H9 (cell line): ENCODE measurements at regions not wholly inside any gene's neighbourhood (a gene's known extent, or its start where the extent isn't known, plus 50 kb on each side); places are given as distances from the start of the nearest gene placed in this dataset.

Source experiments
- DNase-seq: peaks from one replicate; pipeline ENCODE4 v3.0.0-alpha.2; 2017
- H2AFZ ChIP-seq: one replicate; pipeline ENCODE4 v1.6.1; 2013; ENCODE audit warnings: mild to moderate bottlenecking, low read length, control low read depth, moderate library complexity
- H2AK5ac ChIP-seq: 2 replicates; pipeline ENCODE4 v1.6.1; 2013; ENCODE audit warnings: low read length, control low read depth, mixed read lengths; ENCODE audit not compliant: insufficient read length
- H2BK120ac ChIP-seq: one replicate; pipeline ENCODE4 v1.6.1; 2013; ENCODE audit warnings: low read depth, mild to moderate bottlenecking, low read length, control low read depth, inconsistent platforms; ENCODE audit not compliant: poor library complexity, severe bottlenecking
- H2BK12ac ChIP-seq: 2 replicates; pipeline ENCODE4 v1.6.1; 2013; ENCODE audit warnings: low read length, control low read depth, mixed read lengths, low read depth; ENCODE audit not compliant: insufficient read length
- H2BK15ac ChIP-seq: 2 replicates; pipeline ENCODE4 v1.6.1; 2013; ENCODE audit warnings: low read depth, low read length, control low read depth
- H2BK20ac ChIP-seq: one replicate; pipeline ENCODE4 v1.6.1; 2013; ENCODE audit warnings: low read depth, mild to moderate bottlenecking, low read length, control low read depth, inconsistent platforms; ENCODE audit not compliant: poor library complexity, severe bottlenecking
- H2BK5ac ChIP-seq: 2 replicates; pipeline ENCODE4 v1.6.1; 2013; ENCODE audit warnings: low read length, control low read depth, mixed read lengths; ENCODE audit not compliant: insufficient read length
- H3K14ac ChIP-seq: 2 replicates; pipeline ENCODE4 v1.6.1; 2013; ENCODE audit warnings: low read length, control low read depth; ENCODE audit not compliant: insufficient read depth
- H3K18ac ChIP-seq: 2 replicates; pipeline ENCODE4 v1.6.1; 2013; ENCODE audit warnings: low read depth, mild to moderate bottlenecking, mixed read lengths, low read length, control low read depth; ENCODE audit not compliant: insufficient read length
- H3K23ac ChIP-seq: 2 replicates; pipeline ENCODE4 v1.6.1; 2013; ENCODE audit warnings: low read length, control low read depth, mixed read lengths, low read depth; ENCODE audit not compliant: insufficient read length
- H3K23me2 ChIP-seq: 2 replicates; pipeline ENCODE4 v1.6.1; 2013; ENCODE audit warnings: low read depth, mild to moderate bottlenecking, mixed read lengths, low read length, control low read depth; ENCODE audit not compliant: insufficient read length, poor library complexity, severe bottlenecking
- H3K27ac ChIP-seq: 2 replicates; pipeline ENCODE4 v1.5.1; 2013; ENCODE audit warnings: low read length, control low read depth, mixed read lengths, low read depth; ENCODE audit not compliant: insufficient read length
- H3K27me3 ChIP-seq: 2 replicates; pipeline ENCODE4 v1.6.1; 2013; ENCODE audit warnings: low read length, control low read depth, inconsistent platforms; ENCODE audit not compliant: insufficient read depth
- H3K4ac ChIP-seq: 2 replicates; pipeline ENCODE4 v1.6.1; 2013; ENCODE audit warnings: low read depth, mild to moderate bottlenecking, control low read depth, inconsistent platforms, low read length, moderate library complexity
- H3K4me1 ChIP-seq: 2 replicates; pipeline ENCODE4 v1.6.1; 2013; ENCODE audit warnings: low read length, control low read depth, inconsistent platforms; ENCODE audit not compliant: insufficient read depth
- H3K4me2 ChIP-seq: 2 replicates; pipeline ENCODE4 v1.6.1; 2013; ENCODE audit warnings: low read length, control low read depth, mixed read lengths; ENCODE audit not compliant: insufficient read length, insufficient read depth
- H3K56ac ChIP-seq: 2 replicates; pipeline ENCODE4 v1.6.1; 2013; ENCODE audit warnings: low read depth, mild to moderate bottlenecking, mixed read lengths, low read length, control low read depth; ENCODE audit not compliant: insufficient read length
- H3K79me1 ChIP-seq: 2 replicates; pipeline ENCODE4 v1.6.1; 2013; ENCODE audit warnings: low read depth, mild to moderate bottlenecking, moderate library complexity, low read length, control low read depth, inconsistent platforms; ENCODE audit not compliant: insufficient read depth, poor library complexity, severe bottlenecking
- H3K79me2 ChIP-seq: 2 replicates; pipeline ENCODE4 v1.6.1; 2013; ENCODE audit warnings: low read length, control low read depth, inconsistent platforms; ENCODE audit not compliant: insufficient read depth
- H3K9ac ChIP-seq: 2 replicates; pipeline ENCODE4 v1.6.1; 2013; ENCODE audit warnings: low read length, control low read depth, mixed read lengths; ENCODE audit not compliant: insufficient read length; ENCODE audit errors: extremely low read depth
- H3K9me3 ChIP-seq: one replicate; pipeline ENCODE4 v1.6.1; 2013; ENCODE audit warnings: low read depth, low read length, inconsistent platforms; ENCODE audit not compliant: control insufficient read depth
- H3T11ph ChIP-seq: one replicate; pipeline ENCODE4 v1.6.1; 2013; ENCODE audit warnings: mild to moderate bottlenecking, low read length, control low read depth, inconsistent platforms
- H4K20me1 ChIP-seq: one replicate; pipeline ENCODE4 v1.6.1; 2013; ENCODE audit not compliant: control insufficient read depth, insufficient read length, insufficient read depth
- H4K5ac ChIP-seq: 2 replicates; pipeline ENCODE4 v1.6.1; 2013; ENCODE audit warnings: low read depth, mild to moderate bottlenecking, mixed read lengths, low read length, control low read depth; ENCODE audit not compliant: insufficient read length
- H4K8ac ChIP-seq: replicated peaks from 2 replicates; pipeline ENCODE4 v1.6.1; 2013; ENCODE audit warnings: low read length, control low read depth, mixed read lengths, low read depth; ENCODE audit not compliant: insufficient read length
- H4K91ac ChIP-seq: 2 replicates; pipeline ENCODE4 v1.6.1; 2013; ENCODE audit warnings: low read depth, mild to moderate bottlenecking, moderate library complexity, mixed read lengths, low read length, control low read depth; ENCODE audit not compliant: insufficient read length
- H3K27ac Mint-ChIP-seq, 3 experiments: 2 replicates in 2 of 3; 3 replicates in 1 of 3; pipeline ENCODE4 v1.8.0; 2020 to 2021; ENCODE audit warnings: mixed read lengths in 3 of 3, mild to moderate bottlenecking in 1 of 3, moderate library complexity in 1 of 3
- H3K27me3 Mint-ChIP-seq: 2 replicates; pipeline ENCODE4 v1.8.0; 2021; ENCODE audit warnings: low read depth, mild to moderate bottlenecking, moderate library complexity, mixed read lengths
- H3K36me3 Mint-ChIP-seq, 3 experiments: 2 replicates in 2 of 3; 3 replicates in 1 of 3; pipeline ENCODE4 v1.8.0; 2020 to 2021; ENCODE audit warnings: low read depth in 3 of 3, mixed read lengths in 3 of 3; ENCODE audit not compliant: insufficient read depth in 1 of 3
- H3K4me1 Mint-ChIP-seq, 2 experiments: 2 replicates each; pipeline ENCODE4 v1.8.0; 2020; ENCODE audit warnings: mixed read lengths in 2 of 2
- H3K4me3 Mint-ChIP-seq, 2 experiments: 2 replicates in 1 of 2; 3 replicates in 1 of 2; pipeline ENCODE4 v1.8.0; 2020 to 2021; ENCODE audit warnings: mild to moderate bottlenecking in 2 of 2, mixed read lengths in 2 of 2, moderate library complexity in 1 of 2
- H3K9me3 Mint-ChIP-seq, 2 experiments: 2 replicates in 1 of 2; 3 replicates in 1 of 2; pipeline ENCODE4 v1.8.0; 2020; ENCODE audit warnings: mild to moderate bottlenecking in 2 of 2, mixed read lengths in 2 of 2, moderate library complexity in 1 of 2
- CTCF ChIP-seq: fragments of 200-600 bp; sonication (generic); conservative IDR thresholded peaks from 3 replicates; pipeline ENCODE4 v1.8.0; 2021; ENCODE audit warnings: antibody characterized with exemption, mild to moderate bottlenecking
- WGBS: extraction: QIAGEN DNeasy Blood & Tissue Kit; methylation state at CpG from one replicate; pipeline ENCODE4 v1.1.7; 2013; ENCODE audit warnings: missing lambda C conversion rate, low lambda C conversion rate, mixed read lengths; ENCODE audit not compliant: insufficient read length; ENCODE audit errors: extremely low coverage; 5-methylcytosine and 5-hydroxymethylcytosine counted together

- no peak overlapping the region for H4K5ac ChIP-seq
- no peak overlapping the region for H3K27ac ChIP-seq
- TF ChIP-seq CTCF = no peak
- H3K27me3 ChIP-seq = no peaks in the 10 kb centered on the region
- no peak overlapping the region for H3K23ac ChIP-seq
- no peak overlapping the region for H3K14ac ChIP-seq
- Mint-ChIP-seq H3K27ac (no peak overlapping the region), H3K4me3 (no peak overlapping the region), H3K4me1 (peaks cover 5 to 6% of the 10 kb centered on the region in 2 experiments), H3K27me3 (peaks cover 4% of the 10 kb centered on the region; the same call in 1 of the 2 replicates), H3K36me3 (peaks cover 0 to 2% (median 0%) of the 10 kb centered on the region in 3 experiments; a peak in 1 of 7 replicates), H3K9me3 (peaks cover 5 to 7% of the 10 kb centered on the region in 2 experiments; a peak in 4 of 5 replicates)
- no peaks in the 10 kb centered on the region for H3K4me1 ChIP-seq
- no peak overlapping the region for H3T11ph ChIP-seq
- no peak overlapping the region for H3K9ac ChIP-seq
- H2AFZ ChIP-seq = no peak overlapping the region
- no peak for DNase-seq
- H2BK15ac ChIP-seq = no peak overlapping the region
- H4K20me1 ChIP-seq = no peaks in the 10 kb centered on the region
- no peak overlapping the region for H3K4me2 ChIP-seq
- no CpG with 5 or more reads among the region's 4 CpGs for WGBS
- H3K4ac ChIP-seq = no peak overlapping the region
- H3K79me1 ChIP-seq = no peaks in the 10 kb centered on the region
- no peak overlapping the region for H3K56ac ChIP-seq
- H3K9me3 ChIP-seq = peaks cover 8% of the 10 kb centered on the region
- H2BK20ac ChIP-seq = no peak overlapping the region
- H4K8ac ChIP-seq = no peak overlapping the region
- H2BK5ac ChIP-seq = no peak overlapping the region
- no peak overlapping the region for H2BK12ac ChIP-seq
- H2AK5ac ChIP-seq = no peak overlapping the region
- H3K18ac ChIP-seq = no peak overlapping the region
- H3K23me2 ChIP-seq = no peaks in the 10 kb centered on the region
- H2BK120ac ChIP-seq = no peak overlapping the region
- no peaks in the 10 kb centered on the region for H3K79me2 ChIP-seq
- no peak overlapping the region for H4K91ac ChIP-seq
Measured at GRCh38 chr7:69076566-69076965, 521.7 kb upstream of the AUTS2 start.
